Activated CD8-positive, alpha-beta memory T cell treated with anti-CD3 and anti-CD28 coated beads for 48 hours (primary cell): ENCODE measurements at regions not wholly inside any gene's neighbourhood (a gene's known extent, or its start where the extent isn't known, plus 50 kb on each side); places are given as distances from the start of the nearest gene placed in this dataset.

Source experiments
- DNase-seq, 3 experiments: peaks; one replicate each; pipeline ENCODE4 v3.0.0-alpha.2; 2020; ENCODE audit warnings: low read depth in 2 of 3, low spot score in 2 of 3

GRCh38 chr9:26086396-26086795 lies 408.2 kb upstream of the TUSC1 start:
- no peak for DNase-seq

- no peak for DNase-seq
These were observed 403.6 kb upstream of the TUSC1 start for GRCh38 chr9:26081847-26082246.

GRCh38 chr9:26078706-26079105 lies 400.5 kb upstream of the TUSC1 start:
- DNase-seq: no peak

GRCh38 chr9:26077860-26078259 lies 399.6 kb upstream of the TUSC1 start:
- DNase-seq: no peak

GRCh38 chr9:26067608-26068007 lies 389.4 kb upstream of the TUSC1 start:
- no peak for DNase-seq

- no peak for DNase-seq
These were observed 388.0 kb upstream of the TUSC1 start for GRCh38 chr9:26066237-26066636.

GRCh38 chr9:26061948-26062575 lies 383.8 kb upstream of the TUSC1 start:
- no peak for DNase-seq

GRCh38 chr9:26058111-26058895 lies 380.1 kb upstream of the TUSC1 start:
- DNase-seq: no peak

GRCh38 chr9:26057050-26057449 lies 378.8 kb upstream of the TUSC1 start:
- DNase-seq: no peak

GRCh38 chr9:26054600-26055520 lies 376.6 kb upstream of the TUSC1 start:
- DNase-seq: no peak

- no peak for DNase-seq
These were observed 375.7 kb upstream of the TUSC1 start for GRCh38 chr9:26053954-26054353.

- DNase-seq: no peak
These were observed 365.2 kb upstream of the TUSC1 start for GRCh38 chr9:26043431-26043830.

- no peak for DNase-seq
These were observed 356.5 kb upstream of the TUSC1 start for GRCh38 chr9:26034786-26035185.

- DNase-seq: no peak
These were observed 355.1 kb upstream of the TUSC1 start for GRCh38 chr9:26033336-26033735.

- no peak for DNase-seq
These were observed 348.3 kb upstream of the TUSC1 start for GRCh38 chr9:26026423-26027100.

- no peak for DNase-seq
These were observed 335.0 kb upstream of the TUSC1 start for GRCh38 chr9:26013199-26013598.

- DNase-seq: no peak
These were observed 334.6 kb upstream of the TUSC1 start for GRCh38 chr9:26012797-26013196.

- DNase-seq: no peak
These were observed 316.4 kb upstream of the TUSC1 start for GRCh38 chr9:25994605-25995004.

- no peak for DNase-seq
These were observed 312.1 kb upstream of the TUSC1 start for GRCh38 chr9:25990376-25990775.

GRCh38 chr9:25975667-25976066 lies 297.4 kb upstream of the TUSC1 start:
- no peak for DNase-seq

- no peak for DNase-seq
These were observed 286.0 kb upstream of the TUSC1 start for GRCh38 chr9:25964239-25964638.
